Fibroblast of peridontal ligament (primary cell): ENCODE measurements at regions not wholly inside any gene's neighbourhood (a gene's known extent, or its start where the extent isn't known, plus 50 kb on each side); places are given as distances from the start of the nearest gene placed in this dataset.
A peak's percentile ranks its signal among the peaks of the same experiment; 100 is the strongest.

Experiments used
- DNase-seq: peaks from one replicate; pipeline ENCODE4 v3.0.0-alpha.2; 2010; ENCODE audit errors: extremely low read depth

GRCh38 chr2:19456705-19457309, 98.4 kb upstream of the OSR1 start:
- DNase-seq, result no peak

- DNase-seq, result no peak
These were observed 95.7 kb upstream of the OSR1 start for GRCh38 chr2:19454125-19454524.

GRCh38 chr2:19442731-19443130, 84.3 kb upstream of the OSR1 start:
- DNase-seq, result no peak

- DNase-seq, result no peak
These were observed 80.7 kb upstream of the OSR1 start for GRCh38 chr2:19439081-19439480.

GRCh38 chr2:19435815-19436214, 77.4 kb upstream of the OSR1 start:
- peak; percentile 41 for DNase-seq

GRCh38 chr2:19434413-19434812, 76.0 kb upstream of the OSR1 start:
- no peak for DNase-seq

GRCh38 chr2:19426941-19427340, 68.5 kb upstream of the OSR1 start:
- DNase-seq, result no peak

- no peak for DNase-seq
These were observed 67.7 kb upstream of the OSR1 start for GRCh38 chr2:19426144-19426543.

- peak; percentile 63 for DNase-seq
These were observed 67.0 kb upstream of the OSR1 start for GRCh38 chr2:19425419-19425818.

GRCh38 chr2:19419211-19419880, 60.9 kb upstream of the OSR1 start:
- peak; percentile 51 for DNase-seq

GRCh38 chr2:19416784-19417684, 58.6 kb upstream of the OSR1 start:
- DNase-seq, result no peak

GRCh38 chr2:19416083-19416482, 57.7 kb upstream of the OSR1 start:
- no peak for DNase-seq

- DNase-seq, result peak; percentile 83
These were observed 50.6 kb upstream of the OSR1 start for GRCh38 chr2:19409046-19409445.

GRCh38 chr2:19408592-19408991, 50.2 kb upstream of the OSR1 start:
- peak; percentile 73 for DNase-seq
